Stimulated activated CD4-positive, alpha-beta T cell treated with anti-CD3 and anti-CD28 coated beads, TNF-alpha, amount 100 ng/mL, for 48 hours (primary cell): ENCODE measurements at regions not wholly inside any gene's neighbourhood (a gene's known extent, or its start where the extent isn't known, plus 50 kb on each side); places are given as distances from the start of the nearest gene placed in this dataset.
"Not testable (repeated sequence)": the region's sequence is repeated elsewhere in the genome, so short reads cannot be mapped to it uniquely, and the experiment has no call there.

Experiments
- DNase-seq, 3 donors: peaks; one replicate each; pipeline ENCODE4 v3.0.0-alpha.2; 2020; ENCODE audit warnings: low read depth in 3 of 3

- DNase-seq: no peak
Observed at GRCh38 chr16:22719945-22720344, 94.0 kb upstream of the HS3ST2 start.

GRCh38 chr16:22721511-22722100 is 92.4 kb upstream of the HS3ST2 start:
- DNase-seq: no peak

GRCh38 chr16:22722551-22723541 is 91.1 kb upstream of the HS3ST2 start:
- DNase-seq: not testable (repeated sequence)

- DNase-seq: no peak
Observed at GRCh38 chr16:22726868-22727267, 87.1 kb upstream of the HS3ST2 start.

GRCh38 chr16:22727285-22728166 is 86.4 kb upstream of the HS3ST2 start:
- no peak for DNase-seq

- DNase-seq: no peak
Observed at GRCh38 chr16:22728167-22728836, 85.7 kb upstream of the HS3ST2 start.

GRCh38 chr16:22732400-22732799 is 81.6 kb upstream of the HS3ST2 start:
- DNase-seq: no peak

GRCh38 chr16:22732959-22733358 is 81.0 kb upstream of the HS3ST2 start:
- DNase-seq: no peak

- no peak for DNase-seq
Observed at GRCh38 chr16:22734368-22734767, 79.6 kb upstream of the HS3ST2 start.

GRCh38 chr16:22736791-22737190 is 77.2 kb upstream of the HS3ST2 start:
- DNase-seq: no peak

GRCh38 chr16:22739077-22739476 is 74.9 kb upstream of the HS3ST2 start:
- no peak for DNase-seq

- no peak for DNase-seq
Observed at GRCh38 chr16:22743401-22743800, 70.6 kb upstream of the HS3ST2 start.

- no peak for DNase-seq
Observed at GRCh38 chr16:22751104-22751667, 62.8 kb upstream of the HS3ST2 start.

GRCh38 chr16:22751685-22752084 is 62.3 kb upstream of the HS3ST2 start:
- no peak for DNase-seq

- no peak for DNase-seq
Observed at GRCh38 chr16:22753451-22753850, 60.5 kb upstream of the HS3ST2 start.

- DNase-seq: no peak
Observed at GRCh38 chr16:22754577-22754976, 59.4 kb upstream of the HS3ST2 start.

GRCh38 chr16:22757202-22757601 is 56.8 kb upstream of the HS3ST2 start:
- DNase-seq: no peak

GRCh38 chr16:22762486-22762885 is 51.5 kb upstream of the HS3ST2 start:
- no peak for DNase-seq

- no peak for DNase-seq
Observed at GRCh38 chr16:22763437-22764080, 50.4 kb upstream of the HS3ST2 start.
